ENCODE measurements at regions not wholly inside any gene's neighbourhood (a gene's known extent, or its start where the extent isn't known, plus 50 kb on each side); places are given as distances from the start of the nearest gene placed in this dataset.

DNA sequence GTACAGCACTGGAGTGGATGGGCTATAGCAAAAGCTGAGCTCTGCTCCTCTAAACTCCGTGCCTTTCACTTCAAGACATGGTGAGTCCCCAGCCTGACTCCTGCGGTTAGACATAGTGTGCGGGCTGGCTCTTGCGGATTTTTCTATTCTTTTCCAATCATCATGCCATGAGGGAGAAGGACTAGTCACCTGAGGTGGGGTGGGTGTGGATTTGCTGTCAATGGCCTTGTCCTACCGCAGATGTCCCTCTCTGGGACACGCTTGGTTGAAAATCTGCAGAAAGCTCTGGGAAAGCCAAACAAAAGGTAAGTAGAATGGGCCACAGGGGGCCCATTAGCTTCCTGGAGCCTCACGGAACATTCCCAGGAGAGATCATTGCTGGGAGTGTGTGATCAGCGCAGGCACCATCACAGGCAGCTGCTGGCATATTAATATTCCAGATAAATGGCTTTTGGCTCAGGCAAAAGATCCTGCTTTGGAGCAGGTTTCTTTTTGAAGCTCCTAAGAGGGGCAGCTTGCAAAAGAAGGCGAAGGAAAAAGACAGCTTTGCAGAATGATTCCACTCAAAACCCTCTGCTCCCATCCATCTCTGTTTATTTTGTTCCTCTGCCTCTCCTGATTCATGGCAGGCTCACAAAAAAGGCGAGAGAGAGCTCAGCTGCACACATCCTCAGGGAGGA lies 509.0 kb upstream of the ZMIZ1 start:
- no peak for DNase-seq (ENCODE audit: low read depth)

GRCh38 chr10:78560341-78560688 lies 508.5 kb upstream of the ZMIZ1 start:
- DNase-seq (ENCODE audit: low read depth): no peak

- no peak for DNase-seq (ENCODE audit: low read depth)
Observed at GRCh38 chr10:78563314-78563713, 505.5 kb upstream of the ZMIZ1 start.

DNA sequence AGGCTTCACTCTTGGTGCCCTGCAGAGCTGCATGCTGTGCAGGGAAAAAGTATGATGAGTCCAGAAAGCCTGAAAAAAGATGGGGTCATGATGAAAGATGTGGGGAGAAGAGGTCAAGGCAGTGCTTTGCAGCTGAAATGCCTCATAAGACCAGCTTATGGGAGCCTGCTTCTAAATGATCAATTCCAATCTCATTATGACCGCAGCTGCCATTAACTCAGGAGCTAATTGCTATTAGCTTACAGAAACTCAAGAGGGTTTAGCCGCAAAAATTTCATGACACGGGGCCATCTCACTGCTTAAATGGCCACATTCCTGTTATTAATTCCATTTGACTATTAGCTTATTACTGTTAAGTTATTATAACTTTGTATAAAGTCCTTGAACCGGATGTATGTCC lies 502.9 kb upstream of the ZMIZ1 start:
- no peak for DNase-seq (ENCODE audit: low read depth)

GRCh38 chr10:78566284-78567111 lies 502.3 kb upstream of the ZMIZ1 start:
- DNase-seq (ENCODE audit: low read depth): no peak

- no peak for DNase-seq (ENCODE audit: low read depth)
Observed at GRCh38 chr10:78567680-78568455, 500.9 kb upstream of the ZMIZ1 start.

GRCh38 chr10:78568620-78569019 lies 500.1 kb upstream of the ZMIZ1 start:
- DNase-seq (ENCODE audit: low read depth): no peak

- no peak for DNase-seq (ENCODE audit: low read depth)
Observed at GRCh38 chr10:78570633-78571235, 498.0 kb upstream of the ZMIZ1 start.

DNA sequence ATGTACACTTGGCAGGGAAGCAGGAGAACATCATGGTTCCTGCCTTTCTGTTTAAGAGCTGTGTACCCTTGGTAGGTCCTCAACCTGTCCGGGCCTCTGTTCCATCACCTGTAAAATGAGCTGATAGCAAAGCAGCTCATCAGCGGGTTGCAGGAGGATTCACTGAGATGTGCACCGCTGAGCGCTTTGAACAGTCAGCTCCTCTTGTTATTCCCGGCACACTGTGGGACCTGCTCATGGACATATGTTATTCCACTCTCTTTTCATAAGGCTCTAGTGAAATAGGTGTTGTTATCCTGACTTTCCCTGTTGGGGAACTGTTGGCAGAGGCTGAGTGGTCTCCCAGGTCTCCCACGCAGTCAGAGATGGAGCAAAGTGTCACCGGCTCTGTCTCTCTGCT lies 497.5 kb upstream of the ZMIZ1 start:
- DNase-seq (ENCODE audit: low read depth): no peak

GRCh38 chr10:78571891-78572290 lies 496.9 kb upstream of the ZMIZ1 start:
- DNase-seq (ENCODE audit: low read depth): no peak

DNA sequence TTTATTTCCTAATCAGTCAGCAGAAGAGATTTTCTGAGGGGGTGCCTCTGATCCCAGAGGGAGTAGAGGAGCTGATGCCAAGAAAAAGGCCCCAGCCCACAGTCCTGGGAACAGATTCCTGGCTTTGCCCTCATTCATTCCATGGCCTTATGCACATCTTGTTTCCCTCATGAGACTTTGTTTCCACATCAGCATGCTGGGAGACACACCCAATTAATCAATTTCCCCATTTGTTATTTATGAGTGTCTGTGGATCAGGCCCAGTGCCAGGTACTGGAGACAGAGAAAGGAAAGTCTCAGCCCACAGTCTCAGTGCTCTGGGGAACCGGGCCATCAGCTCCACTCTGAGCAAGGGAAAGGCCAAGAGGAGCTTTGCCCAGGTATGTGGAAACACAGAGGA lies 496.2 kb upstream of the ZMIZ1 start:
- no peak for DNase-seq (ENCODE audit: low read depth)

GRCh38 chr10:78574547-78574946 lies 494.2 kb upstream of the ZMIZ1 start:
- DNase-seq (ENCODE audit: low read depth): no peak

DNA sequence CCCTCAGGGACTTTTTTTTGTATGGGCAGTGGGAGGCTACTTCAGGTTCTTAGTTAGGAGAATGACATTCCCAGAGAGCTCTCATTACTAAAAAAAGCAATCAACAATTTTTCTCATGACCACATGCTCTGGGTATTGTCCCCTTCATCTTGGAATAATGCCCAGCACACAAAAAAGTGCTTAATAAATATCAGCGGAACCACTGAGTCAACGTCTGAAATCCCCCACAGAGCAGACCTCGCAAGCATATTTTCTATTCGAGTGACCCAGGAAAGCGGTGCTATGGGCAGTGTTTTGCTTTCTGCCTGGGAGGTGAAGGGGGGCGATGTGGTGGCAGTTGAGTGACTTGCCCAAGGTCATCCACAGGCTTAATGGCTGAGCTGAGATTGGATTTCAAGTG lies 493.4 kb upstream of the ZMIZ1 start:
- no peak for DNase-seq (ENCODE audit: low read depth)

- DNase-seq (ENCODE audit: low read depth): no peak
Observed at GRCh38 chr10:78576276-78576675, 492.5 kb upstream of the ZMIZ1 start.

DNA sequence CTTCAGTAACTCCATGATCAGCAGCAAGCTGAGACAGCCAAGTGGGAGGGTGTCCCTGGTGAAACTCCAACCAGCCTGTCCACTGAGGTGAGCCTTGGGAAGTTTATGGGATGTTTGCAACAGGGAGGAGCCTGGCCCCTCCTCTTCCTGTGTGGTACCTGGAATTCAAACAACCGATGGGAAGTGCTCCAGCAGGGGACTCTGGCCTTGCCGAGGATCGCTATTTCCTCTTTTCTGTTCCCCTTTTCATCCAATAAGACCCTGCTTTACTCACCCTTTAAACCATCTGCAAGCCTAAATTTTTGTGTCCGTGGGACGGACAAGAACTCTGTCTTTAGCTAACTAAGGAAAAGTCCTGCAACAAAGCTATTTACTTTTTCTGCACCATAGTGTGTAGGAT lies 491.1 kb upstream of the ZMIZ1 start:
- DNase-seq (ENCODE audit: low read depth): no peak

GRCh38 chr10:78578929-78579328 lies 489.8 kb upstream of the ZMIZ1 start:
- peak; percentile 9 for DNase-seq (ENCODE audit: low read depth)

DNA sequence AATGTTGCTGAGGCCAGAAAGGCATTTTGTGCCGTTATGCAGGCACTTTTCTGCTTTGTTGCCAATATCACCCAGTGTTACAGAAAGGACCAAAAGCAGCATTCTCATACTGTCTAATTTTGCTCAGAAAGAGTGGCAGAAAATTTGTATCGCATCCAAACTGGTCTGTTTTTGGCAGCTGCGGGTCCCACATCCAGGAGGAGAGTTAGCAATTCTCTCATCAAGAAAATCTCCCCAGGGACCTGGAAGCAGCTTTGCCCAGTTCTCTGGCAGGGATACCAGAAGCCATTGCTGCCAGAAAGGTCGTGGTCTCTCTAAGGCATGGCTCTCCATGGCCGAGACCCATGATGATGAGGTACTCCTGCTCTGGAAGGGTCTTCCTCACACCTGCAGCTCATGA lies 489.2 kb upstream of the ZMIZ1 start:
- no peak for DNase-seq (ENCODE audit: low read depth)

DNA sequence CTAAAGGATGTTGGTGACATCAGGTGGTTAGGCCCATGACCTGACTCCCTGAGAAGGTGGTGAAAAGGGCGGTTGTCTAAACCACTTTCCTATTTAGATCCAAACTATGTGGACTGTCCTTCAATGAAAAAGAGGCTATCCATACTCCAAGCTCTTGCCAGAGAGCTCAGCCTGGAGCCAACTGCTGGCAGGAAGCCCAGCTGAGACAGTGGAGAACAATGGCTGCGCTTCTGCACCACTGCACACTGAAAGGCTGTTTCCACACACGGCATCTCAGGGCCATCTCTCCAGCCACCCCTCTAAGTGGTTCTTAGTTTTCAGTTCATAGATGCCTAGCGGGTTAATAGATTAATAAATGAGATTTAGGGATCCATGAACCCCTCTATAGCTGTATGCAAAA lies 488.8 kb upstream of the ZMIZ1 start:
- DNase-seq (ENCODE audit: low read depth): peak; percentile 19

DNA sequence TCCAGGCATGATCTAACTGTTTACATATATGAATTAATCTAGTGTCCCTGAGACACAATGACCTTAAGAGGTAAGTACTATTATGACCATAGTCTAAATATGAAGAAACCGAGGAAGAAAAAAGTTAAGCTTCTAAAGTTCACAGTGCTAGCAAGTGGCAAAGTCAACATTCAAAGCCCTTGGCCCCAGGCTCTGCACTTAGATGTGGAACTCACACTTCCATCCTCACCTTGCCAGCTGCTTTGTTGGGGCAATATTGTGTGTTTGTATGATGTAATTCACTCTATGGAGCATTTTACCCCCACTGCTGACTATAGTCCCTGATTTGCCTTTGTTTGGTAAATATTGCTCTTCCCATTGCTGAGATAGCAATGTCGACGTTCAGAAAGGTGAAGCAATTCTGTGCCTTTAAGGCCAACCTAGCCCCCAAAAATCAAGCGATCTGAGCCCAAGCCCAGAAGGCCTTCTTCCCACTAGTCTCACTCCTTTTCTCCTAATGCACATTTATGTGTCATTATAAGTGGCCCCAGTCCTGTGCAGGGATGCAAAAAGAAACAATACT lies 487.6 kb upstream of the ZMIZ1 start:
- DNase-seq (ENCODE audit: low read depth): no peak

- DNase-seq (ENCODE audit: low read depth): no peak
Observed at GRCh38 chr10:78582540-78582939, 486.2 kb upstream of the ZMIZ1 start.

DNA sequence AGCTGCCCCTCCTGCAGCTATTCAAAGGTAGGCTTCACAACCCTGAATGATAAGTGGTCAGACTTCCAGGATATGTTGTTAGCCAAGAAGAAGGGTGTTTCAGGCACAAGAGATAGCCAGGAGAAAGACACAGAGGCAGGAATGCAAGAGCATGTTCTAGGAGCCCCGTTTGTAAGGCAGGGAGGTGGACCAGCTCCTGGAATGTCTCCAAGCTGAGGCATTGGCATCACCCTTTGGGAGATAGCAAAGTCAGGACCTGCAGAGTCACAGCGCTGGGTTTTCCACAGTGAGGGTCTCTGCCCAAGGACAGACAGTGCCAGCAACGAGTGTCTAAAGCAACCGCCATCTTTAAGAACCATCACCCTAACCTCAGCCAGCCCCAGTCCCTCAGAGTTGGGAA lies 484.5 kb upstream of the ZMIZ1 start:
- no peak for DNase-seq (ENCODE audit: low read depth)

DNA sequence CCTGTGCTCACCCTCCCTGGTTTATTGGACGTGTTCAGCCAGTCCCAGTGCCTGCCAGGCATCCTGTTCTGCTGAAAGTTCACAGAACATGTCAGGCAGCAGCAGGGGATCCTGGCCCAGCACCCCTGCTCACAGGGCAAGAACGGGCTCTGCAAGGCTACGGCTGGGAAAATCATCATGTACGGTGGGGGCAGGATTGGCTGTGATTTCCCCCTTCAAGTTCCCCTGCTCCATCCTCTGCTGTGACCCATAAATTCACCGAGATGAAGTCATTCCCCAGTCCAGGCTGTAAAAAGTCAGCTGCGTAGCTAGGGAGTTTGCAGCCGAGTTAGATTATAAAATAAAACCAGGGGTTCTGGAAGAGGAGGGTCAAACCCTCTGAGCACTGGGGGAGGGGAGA lies 484.1 kb upstream of the ZMIZ1 start:
- DNase-seq (ENCODE audit: low read depth): no peak

Data from Daoy (cell line).